Urinary bladder (tissue), 3 donors: ENCODE measurements at regions not wholly inside any gene's neighbourhood (a gene's known extent, or its start where the extent isn't known, plus 50 kb on each side); places are given as distances from the start of the nearest gene placed in this dataset.

Experiments used
- DNase-seq: peaks from one replicate; pipeline ENCODE4 v3.0.0-alpha.2; 2015; ENCODE audit errors: extremely low spot score
- H3K27ac ChIP-seq: one replicate; pipeline ENCODE4 v1.5.1; 2013; ENCODE audit warnings: low read depth, mild to moderate bottlenecking, moderate library complexity
- H3K36me3 ChIP-seq: one replicate; pipeline ENCODE4 v1.6.1; 2013; ENCODE audit warnings: mild to moderate bottlenecking, moderate library complexity; ENCODE audit not compliant: insufficient read depth
- H3K4me1 ChIP-seq: one replicate; pipeline ENCODE4 v1.6.1; 2013; ENCODE audit warnings: mild to moderate bottlenecking, moderate library complexity; ENCODE audit not compliant: insufficient read depth
- H3K4me3 ChIP-seq: one replicate; pipeline ENCODE4 v1.5.1; 2013; ENCODE audit warnings: low read depth, low read length
- WGBS: extraction: QIAGEN DNeasy Blood & Tissue Kit; methylation state at CpG from one replicate; pipeline ENCODE4 v1.1.7; 2013; 5-methylcytosine and 5-hydroxymethylcytosine counted together
- donor health status: healthy with polysubstance abuse.
- donor health status: healthy.

GRCh38 chr14:58878439-58879139 lies 240.8 kb downstream of the DACT1 start:
- H3K36me3 ChIP-seq, result peaks cover 2% of the 10 kb centered on the region
- no peak for DNase-seq
- no peak overlapping the region for H3K4me3 ChIP-seq
- H3K27ac ChIP-seq, result no peak overlapping the region
- 80% methylated on average over 2 of the region's 2 CpGs for WGBS
- H3K4me1 ChIP-seq, result no peaks in the 10 kb centered on the region

GRCh38 chr14:58881433-58881832 lies 243.7 kb downstream of the DACT1 start:
- Histone ChIP-seq H3K4me3 (no peak overlapping the region), H3K36me3 (peaks cover 2% of the 10 kb centered on the region), H3K4me1 (no peaks in the 10 kb centered on the region), H3K27ac (no peak overlapping the region)
- DNase-seq, result no peak
- WGBS, result 99% methylated on average over 1 of the region's 1 CpG

GRCh38 chr14:58882577-58883018 lies 244.8 kb downstream of the DACT1 start:
- DNase-seq, result peak; percentile 40
- Histone ChIP-seq H3K27ac (no peak overlapping the region), H3K36me3 (peaks cover 2% of the 10 kb centered on the region), H3K4me3 (no peak overlapping the region), H3K4me1 (no peaks in the 10 kb centered on the region)
- 35% methylated on average over 4 of the region's 4 CpGs for WGBS

- Histone ChIP-seq H3K4me1 (no peaks in the 10 kb centered on the region), H3K4me3 (no peak overlapping the region), H3K36me3 (no peaks in the 10 kb centered on the region), H3K27ac (no peak overlapping the region)
- no peak for DNase-seq
- WGBS, result 92% methylated on average over 2 of the region's 2 CpGs
These were observed 246.7 kb downstream of the DACT1 start for GRCh38 chr14:58884442-58884841.

GRCh38 chr14:58887931-58888330 lies 250.2 kb downstream of the DACT1 start:
- H3K4me3 ChIP-seq, result no peak overlapping the region
- no peak for DNase-seq
- 94% methylated on average over 2 of the region's 2 CpGs for whole genome bisulfite sequencing
- H3K4me1 ChIP-seq, result no peaks in the 10 kb centered on the region
- no peaks in the 10 kb centered on the region for H3K36me3 ChIP-seq
- H3K27ac ChIP-seq, result no peak overlapping the region

- Histone ChIP-seq H3K4me1 (no peaks in the 10 kb centered on the region), H3K4me3 (no peak overlapping the region), H3K36me3 (no peaks in the 10 kb centered on the region), H3K27ac (no peak overlapping the region)
- 60% methylated on average over 4 of the region's 4 CpGs for WGBS
- no peak for DNase-seq
These were observed 261.0 kb downstream of the DACT1 start for GRCh38 chr14:58898655-58899316.

GRCh38 chr14:58899317-58899713 lies 261.6 kb downstream of the DACT1 start:
- Histone ChIP-seq H3K4me3 (no peak overlapping the region), H3K27ac (no peak overlapping the region), H3K36me3 (no peaks in the 10 kb centered on the region), H3K4me1 (no peaks in the 10 kb centered on the region)
- 53% methylated on average over 3 of the region's 3 CpGs for WGBS
- no peak for DNase-seq

GRCh38 chr14:58901826-58902225 lies 264.1 kb downstream of the DACT1 start:
- no peak for DNase-seq
- Histone ChIP-seq H3K4me1 (no peaks in the 10 kb centered on the region), H3K4me3 (no peak overlapping the region), H3K27ac (no peak overlapping the region), H3K36me3 (no peaks in the 10 kb centered on the region)

- H3K27ac ChIP-seq, result no peak overlapping the region
- H3K36me3 ChIP-seq, result no peaks in the 10 kb centered on the region
- no peak for DNase-seq
- no peaks in the 10 kb centered on the region for H3K4me1 ChIP-seq
- no peak overlapping the region for H3K4me3 ChIP-seq
- 44% methylated on average over 1 of the region's 1 CpG for WGBS
These were observed 267.0 kb downstream of the DACT1 start for GRCh38 chr14:58904776-58905175.

GRCh38 chr14:58907803-58908202 lies 270.0 kb downstream of the DACT1 start:
- no peaks in the 10 kb centered on the region for H3K36me3 ChIP-seq
- no peaks in the 10 kb centered on the region for H3K4me1 ChIP-seq
- no peak overlapping the region for H3K27ac ChIP-seq
- no peak overlapping the region for H3K4me3 ChIP-seq
- no peak for DNase-seq
- WGBS, result 53% methylated on average over 1 of the region's 1 CpG

- Histone ChIP-seq H3K4me3 (no peak overlapping the region), H3K36me3 (no peaks in the 10 kb centered on the region), H3K27ac (no peak overlapping the region), H3K4me1 (no peaks in the 10 kb centered on the region)
- DNase-seq, result no peak
- WGBS, result 91% methylated on average over 6 of the region's 6 CpGs
These were observed 274.5 kb downstream of the DACT1 start for GRCh38 chr14:58912287-58912686.

GRCh38 chr14:58912799-58913432 lies 275.2 kb downstream of the DACT1 start:
- Histone ChIP-seq H3K27ac (no peak overlapping the region), H3K36me3 (no peaks in the 10 kb centered on the region), H3K4me3 (no peak overlapping the region), H3K4me1 (no peaks in the 10 kb centered on the region)
- DNase-seq, result no peak
- 95% methylated on average over 3 of the region's 3 CpGs for WGBS

- H3K27ac ChIP-seq, result no peak overlapping the region
- WGBS, result 77% methylated on average over 10 of the region's 10 CpGs
- H3K4me3 ChIP-seq, result no peak overlapping the region
- DNase-seq, result no peak
- no peaks in the 10 kb centered on the region for H3K36me3 ChIP-seq
- H3K4me1 ChIP-seq, result no peaks in the 10 kb centered on the region
These were observed 274.1 kb upstream of the DAAM1 start for GRCh38 chr14:58914279-58914855.

GRCh38 chr14:58915646-58916045 lies 272.8 kb upstream of the DAAM1 start:
- no peak for DNase-seq
- Histone ChIP-seq H3K36me3 (no peaks in the 10 kb centered on the region), H3K4me3 (no peak overlapping the region), H3K27ac (no peak overlapping the region), H3K4me1 (no peaks in the 10 kb centered on the region)
- WGBS, result 87% methylated on average over 2 of the region's 2 CpGs
